Glutamatergic neuron (in vitro differentiated cells): ENCODE measurements at regions not wholly inside any gene's neighbourhood (a gene's known extent, or its start where the extent isn't known, plus 50 kb on each side); places are given as distances from the start of the nearest gene placed in this dataset.
"Not testable (repeated sequence)": the region's sequence is repeated elsewhere in the genome, so short reads cannot be mapped to it uniquely, and the experiment has no call there.

Experiments
- DNase-seq: peaks from one replicate; pipeline ENCODE4 v3.0.0; 2022
- H3K27ac Mint-ChIP-seq: one replicate; pipeline ENCODE4 v1.8.0; 2020; ENCODE audit warnings: mild to moderate bottlenecking, mixed read lengths, inconsistent platforms; ENCODE audit not compliant: unreplicated experiment
- H3K27me3 Mint-ChIP-seq: one replicate; pipeline ENCODE4 v1.8.0; 2020; ENCODE audit warnings: mild to moderate bottlenecking, moderate library complexity, mixed read lengths, inconsistent platforms; ENCODE audit not compliant: unreplicated experiment
- H3K36me3 Mint-ChIP-seq: one replicate; pipeline ENCODE4 v1.8.0; 2020; ENCODE audit warnings: mild to moderate bottlenecking, mixed read lengths, inconsistent platforms; ENCODE audit not compliant: unreplicated experiment
- H3K4me1 Mint-ChIP-seq: one replicate; pipeline ENCODE4 v1.8.0; 2020; ENCODE audit warnings: mild to moderate bottlenecking, low read depth, mixed read lengths, inconsistent platforms; ENCODE audit not compliant: unreplicated experiment
- H3K4me3 Mint-ChIP-seq: one replicate; pipeline ENCODE4 v1.8.0; 2020; ENCODE audit warnings: mild to moderate bottlenecking, mixed read lengths, inconsistent platforms; ENCODE audit not compliant: unreplicated experiment
- H3K9me3 Mint-ChIP-seq: one replicate; pipeline ENCODE4 v1.8.0; 2020; ENCODE audit warnings: mild to moderate bottlenecking, moderate library complexity, mixed read lengths, inconsistent platforms; ENCODE audit not compliant: unreplicated experiment
- TF ChIP-seq, protein P1 (sequence below): fragments of 200-600 bp; sonication (generic); IDR thresholded peaks from one replicate; pipeline ENCODE4 v1.5.0; 2021; ENCODE audit not compliant: partially characterized antibody, unreplicated experiment

DNA sequence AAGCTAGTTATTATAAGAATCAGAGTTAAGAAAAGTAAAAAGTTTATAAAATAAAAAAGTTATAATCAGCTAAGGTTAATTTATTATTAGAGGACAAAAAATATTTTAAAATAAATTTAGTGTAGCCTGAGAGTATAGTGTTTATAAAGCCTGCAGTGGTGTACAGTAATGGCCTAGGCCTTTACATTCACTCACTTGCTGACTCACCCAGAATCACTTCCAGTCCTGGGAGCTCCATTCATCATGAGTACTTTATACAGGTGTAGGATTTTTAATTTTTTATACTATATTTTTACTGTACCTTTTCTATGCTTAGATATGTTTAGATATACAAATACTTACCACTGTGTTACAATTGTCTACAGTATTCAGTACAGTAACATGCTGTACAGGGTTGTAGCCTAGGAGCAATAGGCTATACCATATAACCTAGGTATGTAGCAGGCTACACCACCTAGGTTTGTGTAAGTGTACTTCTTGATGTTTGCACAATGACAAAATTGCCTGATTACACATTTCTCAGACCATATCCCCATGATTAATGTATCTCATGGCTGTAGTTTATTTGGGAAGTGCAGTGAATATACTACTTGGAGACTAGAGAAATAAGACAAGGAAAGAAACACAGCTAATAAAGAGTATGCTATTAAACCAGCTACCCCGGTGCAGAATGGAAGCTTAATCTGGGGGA, 101.9 kb upstream of the GALNT15 start:
- no peaks in the 10 kb centered on the region for H3K9me3 Mint-ChIP-seq
- no peak overlapping the region for H3K4me3 Mint-ChIP-seq
- peaks cover 2% of the 10 kb centered on the region for H3K4me1 Mint-ChIP-seq
- H3K36me3 Mint-ChIP-seq: no peaks in the 10 kb centered on the region
- no peak for DNase-seq
- TF ChIP-seq, protein P1, sequence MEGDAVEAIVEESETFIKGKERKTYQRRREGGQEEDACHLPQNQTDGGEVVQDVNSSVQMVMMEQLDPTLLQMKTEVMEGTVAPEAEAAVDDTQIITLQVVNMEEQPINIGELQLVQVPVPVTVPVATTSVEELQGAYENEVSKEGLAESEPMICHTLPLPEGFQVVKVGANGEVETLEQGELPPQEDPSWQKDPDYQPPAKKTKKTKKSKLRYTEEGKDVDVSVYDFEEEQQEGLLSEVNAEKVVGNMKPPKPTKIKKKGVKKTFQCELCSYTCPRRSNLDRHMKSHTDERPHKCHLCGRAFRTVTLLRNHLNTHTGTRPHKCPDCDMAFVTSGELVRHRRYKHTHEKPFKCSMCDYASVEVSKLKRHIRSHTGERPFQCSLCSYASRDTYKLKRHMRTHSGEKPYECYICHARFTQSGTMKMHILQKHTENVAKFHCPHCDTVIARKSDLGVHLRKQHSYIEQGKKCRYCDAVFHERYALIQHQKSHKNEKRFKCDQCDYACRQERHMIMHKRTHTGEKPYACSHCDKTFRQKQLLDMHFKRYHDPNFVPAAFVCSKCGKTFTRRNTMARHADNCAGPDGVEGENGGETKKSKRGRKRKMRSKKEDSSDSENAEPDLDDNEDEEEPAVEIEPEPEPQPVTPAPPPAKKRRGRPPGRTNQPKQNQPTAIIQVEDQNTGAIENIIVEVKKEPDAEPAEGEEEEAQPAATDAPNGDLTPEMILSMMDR: no peak
- H3K27me3 Mint-ChIP-seq: peaks cover 2% of the 10 kb centered on the region
- H3K27ac Mint-ChIP-seq: no peak overlapping the region

DNA sequence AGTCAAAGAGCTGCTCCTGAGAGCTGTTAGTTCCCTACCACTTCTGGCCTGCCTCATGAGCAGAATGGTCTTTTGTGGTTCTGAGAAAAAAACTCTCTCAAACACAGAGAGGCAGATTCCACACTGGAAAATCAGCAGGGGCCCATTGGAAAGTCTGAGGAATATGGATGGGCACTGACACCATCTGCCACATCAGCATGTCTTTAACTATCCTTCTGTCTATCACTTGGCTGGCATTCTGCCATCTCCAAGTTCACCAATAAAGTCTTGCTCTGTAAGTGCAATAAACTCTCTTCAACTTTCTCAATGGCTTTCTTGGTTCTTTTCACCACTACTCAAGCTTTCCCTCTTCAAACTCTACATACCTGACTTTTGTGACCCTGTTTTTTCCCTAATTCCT, 101.3 kb upstream of the GALNT15 start:
- no peak overlapping the region for H3K4me3 Mint-ChIP-seq
- no peak for DNase-seq
- H3K9me3 Mint-ChIP-seq: no peaks in the 10 kb centered on the region
- TF ChIP-seq, protein P1: no peak
- peaks cover 2% of the 10 kb centered on the region for H3K4me1 Mint-ChIP-seq
- H3K36me3 Mint-ChIP-seq: no peaks in the 10 kb centered on the region
- H3K27me3 Mint-ChIP-seq: peaks cover 2% of the 10 kb centered on the region
- H3K27ac Mint-ChIP-seq: no peak overlapping the region

DNA sequence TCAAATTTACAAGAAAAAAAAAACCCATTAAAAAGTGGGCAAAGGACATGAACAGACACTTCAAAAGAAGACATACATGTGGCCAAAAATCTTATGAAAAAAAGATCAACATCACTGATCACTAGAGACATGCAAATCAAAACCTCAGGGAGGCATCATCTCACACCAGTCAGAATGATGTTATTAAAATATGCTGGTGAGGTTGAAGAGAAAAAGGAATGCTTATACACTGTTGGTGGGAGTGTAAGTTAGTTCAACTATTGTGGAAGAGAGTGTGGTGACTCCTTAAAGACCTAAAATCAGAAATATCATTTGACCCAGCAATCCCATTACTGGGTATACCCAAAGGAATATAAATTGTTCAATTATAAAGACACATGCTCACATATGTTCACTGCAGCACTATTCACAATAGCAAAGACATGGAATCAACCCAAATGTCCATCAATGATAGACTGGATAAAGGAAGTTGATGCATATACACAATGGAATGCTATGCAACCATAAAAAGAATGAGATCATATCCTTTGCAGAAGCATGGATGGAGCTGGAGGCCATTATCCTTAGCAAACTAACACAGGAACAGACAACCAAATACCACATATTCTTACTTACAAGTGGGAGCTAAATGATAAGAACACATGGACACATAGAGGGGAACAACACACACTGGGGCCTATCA, 100.3 kb upstream of the GALNT15 start:
- not testable (repeated sequence) for H3K4me3 Mint-ChIP-seq

DNA sequence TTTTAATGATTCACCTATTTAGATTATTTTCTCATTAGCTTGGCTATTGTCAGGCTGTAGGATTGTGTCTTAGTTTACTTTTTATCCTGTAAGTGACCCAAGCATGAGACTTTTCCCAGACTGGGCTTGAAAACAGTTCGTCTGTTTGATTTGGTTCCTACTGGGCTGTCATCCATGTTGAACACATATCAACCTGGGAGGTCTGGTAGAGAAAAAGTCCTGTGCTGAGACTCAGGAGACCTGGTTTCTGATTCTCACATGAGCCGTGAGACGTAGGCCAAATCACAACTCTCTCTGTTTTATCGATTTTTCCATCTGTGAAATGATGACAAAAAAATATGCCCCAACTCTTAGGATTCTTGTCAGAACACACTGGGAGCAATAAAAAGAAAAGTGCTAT, 98.8 kb upstream of the GALNT15 start:
- no peak overlapping the region for H3K4me3 Mint-ChIP-seq
- H3K4me1 Mint-ChIP-seq: peaks cover 2% of the 10 kb centered on the region
- H3K27ac Mint-ChIP-seq: no peak overlapping the region
- no peak for DNase-seq
- TF ChIP-seq, protein P1: no peak
- H3K9me3 Mint-ChIP-seq: peaks cover 3% of the 10 kb centered on the region
- peaks cover 2% of the 10 kb centered on the region for H3K27me3 Mint-ChIP-seq
- peaks cover 3% of the 10 kb centered on the region for H3K36me3 Mint-ChIP-seq

More for the DNA sequence above, 100.3 kb upstream of the GALNT15 start:
- H3K9me3 Mint-ChIP-seq, H3K27me3 Mint-ChIP-seq, H3K4me1 Mint-ChIP-seq, H3K36me3 Mint-ChIP-seq, H3K27ac Mint-ChIP-seq, DNase-seq: not testable (repeated sequence)

DNA sequence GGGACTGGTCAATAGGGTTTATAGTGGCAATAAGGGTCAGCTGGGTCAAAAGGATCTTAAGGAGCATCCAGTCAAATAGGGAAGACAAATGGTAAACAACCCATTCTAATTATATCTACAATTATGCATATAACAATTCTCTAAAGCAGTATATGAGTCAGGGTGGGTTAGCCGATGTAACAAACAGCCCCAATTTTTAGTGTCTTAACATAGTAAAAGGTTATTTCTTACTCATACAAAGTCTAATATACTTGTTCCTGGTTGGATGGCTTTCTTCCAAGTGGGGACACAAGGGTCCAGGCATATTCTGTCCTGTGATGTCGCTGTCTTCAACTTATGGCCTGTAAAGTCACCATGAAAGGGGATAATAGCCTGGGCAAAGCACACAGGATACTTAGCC, 97.9 kb upstream of the GALNT15 start:
- Mint-ChIP-seq H3K36me3 (peaks cover 10% of the 10 kb centered on the region), H3K9me3 (peaks cover 8% of the 10 kb centered on the region), H3K27me3 (peaks cover 2% of the 10 kb centered on the region), H3K4me1 (peaks cover 2% of the 10 kb centered on the region), H3K27ac (no peak overlapping the region), H3K4me3 (no peak overlapping the region)
- TF ChIP-seq, protein P1: no peak
- no peak for DNase-seq

DNA sequence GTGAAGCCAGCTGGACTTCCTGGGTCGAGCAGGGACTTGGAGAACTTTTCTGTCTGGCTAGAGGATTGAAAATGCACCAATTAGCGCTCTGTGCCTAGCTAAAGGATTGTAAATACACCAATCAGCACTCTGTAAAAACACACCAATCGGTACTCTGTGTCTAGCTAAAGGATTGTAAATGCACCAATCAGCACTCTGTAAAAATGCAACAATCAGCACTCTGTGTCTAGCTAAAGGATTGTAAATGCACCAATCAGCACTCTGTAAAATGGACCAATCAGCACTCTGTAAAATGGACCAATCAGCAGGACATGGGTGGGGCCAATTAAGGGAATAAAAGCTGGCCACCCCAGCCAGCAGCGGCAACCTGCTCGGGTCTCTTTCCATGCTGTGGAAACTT, 97.3 kb upstream of the GALNT15 start:
- not testable (repeated sequence) for H3K27me3 Mint-ChIP-seq, DNase-seq, H3K27ac Mint-ChIP-seq, H3K4me3 Mint-ChIP-seq, H3K4me1 Mint-ChIP-seq, H3K9me3 Mint-ChIP-seq
- peaks cover 13% of the 10 kb centered on the region for H3K36me3 Mint-ChIP-seq

DNA sequence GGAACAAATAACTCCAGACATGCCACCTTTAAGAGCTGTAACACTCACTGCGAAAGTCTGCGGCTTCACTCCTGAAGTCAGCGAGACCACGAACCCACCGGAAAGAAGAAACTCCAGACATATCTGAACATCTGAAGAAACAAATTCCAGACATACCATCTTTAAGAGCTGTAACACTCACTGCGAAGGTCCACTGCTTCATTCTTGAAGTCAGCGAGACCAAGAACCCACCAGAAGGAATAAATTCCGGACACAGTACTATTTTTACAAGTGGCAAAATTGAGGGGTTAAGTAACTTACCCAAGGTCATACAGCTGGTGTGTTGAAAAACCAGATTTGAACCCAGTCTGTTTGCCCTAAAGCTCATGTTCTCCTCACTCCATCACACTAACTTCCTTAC, 96.8 kb upstream of the GALNT15 start:
- not testable (repeated sequence) for H3K27ac Mint-ChIP-seq, H3K27me3 Mint-ChIP-seq, DNase-seq, H3K4me3 Mint-ChIP-seq, H3K4me1 Mint-ChIP-seq
- Mint-ChIP-seq H3K36me3 (peaks cover 17% of the 10 kb centered on the region), H3K9me3 (peaks cover 14% of the 10 kb centered on the region)
